ENCODE measurements at regions not wholly inside any gene's neighbourhood (a gene's known extent, or its start where the extent isn't known, plus 50 kb on each side); places are given as distances from the start of the nearest gene placed in this dataset.

- H3K36me3 ChIP-seq (ENCODE audit: control insufficient read depth in 2 of 3, insufficient read depth in 3 of 3, low read length in 3 of 3), result no peaks in the 10 kb centered on the region
- peaks cover 0 to 20% (median 0%) of the 10 kb centered on the region in 5 donors for H3K27me3 Mint-ChIP-seq
- H3K9me3 Mint-ChIP-seq, result no peaks in the 10 kb centered on the region
- no peak overlapping the region for H3K27ac ChIP-seq (ENCODE audit: low read depth, low read length)
- ChIA-PET CTCF (no interaction called here), POLR2A (no interaction called here)
- no peak for ATAC-seq
- H3K4me1 ChIP-seq (ENCODE audit: control insufficient read depth in 2 of 2, insufficient read depth in 2 of 2, low read length in 2 of 2), result peaks cover 20 to 28% of the 10 kb centered on the region in 2 donors
- H3K4me3 ChIP-seq (ENCODE audit: low read length), result no peak overlapping the region
- H3K27me3 ChIP-seq (ENCODE audit: control insufficient read depth in 2 of 2, insufficient read depth in 2 of 2, low read length in 2 of 2), result no peaks in the 10 kb centered on the region
- no peaks in the 10 kb centered on the region for H3K9me3 ChIP-seq (ENCODE audit: control insufficient read depth in 2 of 3, low read length in 3 of 3)
- intact Hi-C loops (cut with micrococcal nuclease), result loop anchor here (2.0 to 5.0 kb wide), 2 partner anchors 43 to 544 kb away; no protein-coding TSS in a partner anchor
- H3K27ac Mint-ChIP-seq, result no peak overlapping the region
- peaks cover 5 to 13% (median 10%) of the 10 kb centered on the region in 7 donors for H3K4me1 Mint-ChIP-seq
- H3K4me3 Mint-ChIP-seq, result no peak overlapping the region
- H3K36me3 Mint-ChIP-seq, result no peaks in the 10 kb centered on the region
- no peak for DNase-seq
These were observed 203.7 kb upstream of the TLE3 start for GRCh38 chr15:70301396-70301795.

DNA sequence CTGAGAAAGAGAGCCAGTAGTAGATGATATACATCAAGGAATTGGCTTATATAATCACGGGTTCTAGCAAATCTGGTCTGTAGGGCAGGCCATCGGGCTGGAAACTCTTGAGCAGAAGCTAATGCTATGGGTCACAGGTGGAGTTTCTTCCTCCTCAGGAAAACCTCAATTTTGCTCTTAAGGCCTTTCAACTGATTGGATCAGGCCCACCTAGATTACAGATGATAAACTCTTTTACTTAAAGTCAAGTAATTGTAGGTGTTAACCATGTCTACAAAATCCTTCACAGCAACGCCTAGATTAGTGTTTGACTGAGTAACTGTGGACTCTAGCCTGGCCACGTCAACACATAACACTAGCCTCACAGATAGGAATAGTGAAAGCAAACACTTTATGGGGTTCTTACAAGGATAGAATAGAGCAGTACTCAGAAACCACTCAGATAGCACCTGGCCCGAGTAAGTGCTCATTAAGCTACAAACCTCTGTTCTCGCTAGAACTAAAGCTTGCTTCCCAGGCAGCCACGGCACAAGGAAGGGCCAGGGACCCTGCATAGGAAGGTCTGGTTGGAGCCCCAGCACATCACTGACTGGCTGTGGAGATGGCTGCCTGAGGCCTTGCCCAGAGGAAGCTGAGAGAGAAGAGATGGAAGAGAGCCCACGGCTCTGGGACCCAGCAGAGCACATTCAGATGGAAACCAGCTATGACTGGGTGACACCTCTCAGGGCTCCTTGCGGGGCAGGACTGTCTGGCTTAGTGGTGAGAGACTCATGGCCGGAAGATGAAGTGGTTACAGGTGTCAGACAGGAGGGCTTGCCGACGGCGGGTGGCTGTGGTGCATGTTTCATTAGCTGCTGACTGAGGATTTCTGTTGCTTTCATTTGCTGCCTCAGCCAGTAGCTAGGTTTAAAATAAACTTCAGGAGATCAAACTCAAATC lies 202.5 kb upstream of the TLE3 start:
- Mint-ChIP-seq H3K36me3 (no peaks in the 10 kb centered on the region), H3K4me1 (peaks cover 5 to 13% (median 10%) of the 10 kb centered on the region in 7 donors), H3K4me3 (peak overlapping the region in 8 of 10 donors; percentile 20 to 64 (median 40)), H3K9me3 (no peaks in the 10 kb centered on the region), H3K27me3 (peaks cover 0 to 25% (median 0%) of the 10 kb centered on the region in 5 donors), H3K27ac (peak overlapping the region in 5 of 9 donors; percentile 6 to 57 (median 20))
- ChIA-PET POLR2A (interaction anchor here (1.1 kb wide), 1 partner anchor 30 kb away, joined by 3 read pairs; no protein-coding TSS in a partner anchor), CTCF (no interaction called here)
- intact Hi-C loops (cut with micrococcal nuclease), result loop anchor here (2.0 to 5.0 kb wide), 2 partner anchors 41 to 543 kb away; no protein-coding TSS in a partner anchor
- H3K27me3 ChIP-seq (ENCODE audit: control insufficient read depth in 2 of 2, insufficient read depth in 2 of 2, low read length in 2 of 2), result no peaks in the 10 kb centered on the region
- peak in 7 of 9 donors; percentile 2 to 56 (median 20) for DNase-seq
- no peaks in the 10 kb centered on the region for H3K36me3 ChIP-seq (ENCODE audit: control insufficient read depth in 2 of 3, insufficient read depth in 3 of 3, low read length in 3 of 3)
- ATAC-seq, result peak; percentile 96
- H3K4me1 ChIP-seq (ENCODE audit: control insufficient read depth in 2 of 2, insufficient read depth in 2 of 2, low read length in 2 of 2), result peaks cover 20 to 28% of the 10 kb centered on the region in 2 donors
- H3K9me3 ChIP-seq (ENCODE audit: control insufficient read depth in 2 of 3, low read length in 3 of 3), result no peaks in the 10 kb centered on the region
- peak overlapping the region; percentile 31 for H3K4me3 ChIP-seq (ENCODE audit: low read length)
- H3K27ac ChIP-seq (ENCODE audit: low read depth, low read length), result no peak overlapping the region

- no peaks in the 10 kb centered on the region for H3K36me3 ChIP-seq (ENCODE audit: control insufficient read depth in 2 of 3, insufficient read depth in 3 of 3, low read length in 3 of 3)
- ChIA-PET CTCF (interaction anchor here (0.6 kb wide), 1 partner anchor 930 kb away, joined by 4 read pairs; no protein-coding TSS in a partner anchor), POLR2A (interaction anchor here (0.6 kb wide), 1 partner anchor 70 kb away, joined by 3 read pairs; no protein-coding TSS in a partner anchor)
- Mint-ChIP-seq H3K36me3 (no peaks in the 10 kb centered on the region), H3K27ac (peak overlapping the region in 1 of 9 donors; percentile 28), H3K9me3 (no peaks in the 10 kb centered on the region), H3K27me3 (peaks cover 0 to 38% (median 0%) of the 10 kb centered on the region in 5 donors), H3K4me1 (peaks cover 5 to 13% (median 10%) of the 10 kb centered on the region in 7 donors), H3K4me3 (no peak overlapping the region)
- H3K4me1 ChIP-seq (ENCODE audit: control insufficient read depth in 2 of 2, insufficient read depth in 2 of 2, low read length in 2 of 2), result peaks cover 20 to 26% of the 10 kb centered on the region in 2 donors
- H3K27me3 ChIP-seq (ENCODE audit: control insufficient read depth in 2 of 2, insufficient read depth in 2 of 2, low read length in 2 of 2), result no peaks in the 10 kb centered on the region
- no peaks in the 10 kb centered on the region for H3K9me3 ChIP-seq (ENCODE audit: control insufficient read depth in 2 of 3, low read length in 3 of 3)
- H3K4me3 ChIP-seq (ENCODE audit: low read length), result no peak overlapping the region
- H3K27ac ChIP-seq (ENCODE audit: low read depth, low read length), result no peak overlapping the region
- intact Hi-C loops (cut with micrococcal nuclease), result no loop called here
- ATAC-seq, result no peak
- no peak for DNase-seq
These were observed 199.8 kb upstream of the TLE3 start for GRCh38 chr15:70297465-70298058.

GRCh38 chr15:70294731-70295305 lies 197.1 kb upstream of the TLE3 start:
- no peak overlapping the region for H3K27ac ChIP-seq (ENCODE audit: low read depth, low read length)
- no peak for DNase-seq
- no peaks in the 10 kb centered on the region for H3K4me1 ChIP-seq (ENCODE audit: control insufficient read depth in 2 of 2, insufficient read depth in 2 of 2, low read length in 2 of 2)
- H3K27ac Mint-ChIP-seq, result no peak overlapping the region
- CTCF ChIA-PET, result no interaction called here
- no peak overlapping the region for H3K4me3 Mint-ChIP-seq
- H3K9me3 ChIP-seq (ENCODE audit: control insufficient read depth in 2 of 3, low read length in 3 of 3), result no peaks in the 10 kb centered on the region
- no peaks in the 10 kb centered on the region for H3K9me3 Mint-ChIP-seq
- H3K36me3 ChIP-seq (ENCODE audit: control insufficient read depth in 2 of 3, insufficient read depth in 3 of 3, low read length in 3 of 3), result no peaks in the 10 kb centered on the region
- no peaks in the 10 kb centered on the region for H3K4me1 Mint-ChIP-seq
- H3K27me3 ChIP-seq (ENCODE audit: control insufficient read depth in 2 of 2, insufficient read depth in 2 of 2, low read length in 2 of 2), result no peaks in the 10 kb centered on the region
- no peaks in the 10 kb centered on the region for H3K36me3 Mint-ChIP-seq
- POLR2A ChIA-PET, result no interaction called here
- no peak overlapping the region for H3K4me3 ChIP-seq (ENCODE audit: low read length)
- intact Hi-C loops (cut with micrococcal nuclease), result no loop called here
- H3K27me3 Mint-ChIP-seq, result peaks cover 0 to 47% (median 1%) of the 10 kb centered on the region in 5 donors
- no peak for ATAC-seq

DNA sequence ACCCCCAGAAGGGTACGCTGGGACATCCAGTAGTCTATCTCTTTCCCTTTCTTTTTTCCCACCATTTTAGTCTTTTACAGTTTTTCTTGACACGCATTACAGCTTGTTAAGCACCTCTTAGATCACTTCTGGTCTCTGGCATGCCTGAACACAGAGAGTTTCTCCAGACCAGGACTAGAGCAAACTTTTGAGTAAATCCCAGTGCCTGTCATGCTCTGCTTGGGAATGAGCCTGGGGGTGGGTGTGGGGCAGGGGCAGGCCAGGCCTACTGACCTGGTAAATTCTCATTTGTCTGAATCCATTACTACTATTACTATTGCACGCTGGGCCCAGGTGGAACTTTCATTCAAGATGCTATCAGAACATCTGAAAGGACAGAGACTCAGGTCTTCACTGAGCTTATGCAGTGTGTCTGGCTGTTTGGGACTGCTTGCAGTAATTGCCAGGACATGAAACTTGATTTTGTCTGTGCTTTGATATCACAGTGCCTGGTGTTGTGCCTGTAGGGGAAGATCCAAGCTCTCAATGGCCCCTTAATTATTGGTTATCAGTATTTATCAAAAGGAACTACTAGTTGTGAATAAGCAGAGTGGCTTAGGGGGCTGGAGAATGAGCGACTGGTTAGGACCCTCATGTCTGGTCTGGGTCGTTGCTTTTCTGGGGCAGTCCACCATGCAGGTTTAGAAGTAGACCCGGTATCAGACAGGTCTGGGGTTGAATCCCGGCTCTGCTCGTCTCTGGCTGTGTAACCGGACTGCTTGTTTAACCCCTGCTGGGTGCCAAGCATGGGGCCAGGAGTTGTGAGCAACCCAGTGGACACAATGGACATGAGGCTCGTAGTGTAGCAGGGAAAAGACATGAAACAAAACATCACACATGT lies 196.1 kb upstream of the TLE3 start:
- no peak overlapping the region for H3K4me3 Mint-ChIP-seq
- no peaks in the 10 kb centered on the region for H3K36me3 Mint-ChIP-seq
- intact Hi-C loops (cut with micrococcal nuclease), result no loop called here
- no peaks in the 10 kb centered on the region for H3K4me1 ChIP-seq (ENCODE audit: control insufficient read depth in 2 of 2, insufficient read depth in 2 of 2, low read length in 2 of 2)
- no peaks in the 10 kb centered on the region for H3K4me1 Mint-ChIP-seq
- POLR2A ChIA-PET, result no interaction called here
- no peaks in the 10 kb centered on the region for H3K27me3 ChIP-seq (ENCODE audit: control insufficient read depth in 2 of 2, insufficient read depth in 2 of 2, low read length in 2 of 2)
- H3K27ac ChIP-seq (ENCODE audit: low read depth, low read length), result no peak overlapping the region
- no peak for ATAC-seq
- peaks cover 0 to 49% (median 3%) of the 10 kb centered on the region in 5 donors for H3K27me3 Mint-ChIP-seq
- no peaks in the 10 kb centered on the region for H3K9me3 ChIP-seq (ENCODE audit: control insufficient read depth in 2 of 3, low read length in 3 of 3)
- H3K4me3 ChIP-seq (ENCODE audit: low read length), result no peak overlapping the region
- H3K36me3 ChIP-seq (ENCODE audit: control insufficient read depth in 2 of 3, insufficient read depth in 3 of 3, low read length in 3 of 3), result no peaks in the 10 kb centered on the region
- no peak overlapping the region for H3K27ac Mint-ChIP-seq
- CTCF ChIA-PET, result interaction anchor here (0.6 kb wide), 1 partner anchor 105 kb away, joined by 5 read pairs; no protein-coding TSS in a partner anchor
- no peaks in the 10 kb centered on the region for H3K9me3 Mint-ChIP-seq
- no peak for DNase-seq

- Histone ChIP-seq H3K27ac (ENCODE audit: low read depth, low read length) (no peak overlapping the region), H3K27me3 (ENCODE audit: control insufficient read depth in 2 of 2, insufficient read depth in 2 of 2, low read length in 2 of 2) (no peaks in the 10 kb centered on the region), H3K36me3 (ENCODE audit: control insufficient read depth in 2 of 3, insufficient read depth in 3 of 3, low read length in 3 of 3) (no peaks in the 10 kb centered on the region), H3K4me1 (ENCODE audit: control insufficient read depth in 2 of 2, insufficient read depth in 2 of 2, low read length in 2 of 2) (no peaks in the 10 kb centered on the region), H3K4me3 (ENCODE audit: low read length) (no peak overlapping the region), H3K9me3 (ENCODE audit: control insufficient read depth in 2 of 3, low read length in 3 of 3) (no peaks in the 10 kb centered on the region)
- H3K4me3 Mint-ChIP-seq, result no peak overlapping the region
- H3K27me3 Mint-ChIP-seq, result peaks cover 0 to 48% (median 3%) of the 10 kb centered on the region in 5 donors
- ATAC-seq (no peak), DNase-seq (no peak)
- H3K9me3 Mint-ChIP-seq, result no peaks in the 10 kb centered on the region
- no peaks in the 10 kb centered on the region for H3K36me3 Mint-ChIP-seq
- no peaks in the 10 kb centered on the region for H3K4me1 Mint-ChIP-seq
- H3K27ac Mint-ChIP-seq, result no peak overlapping the region
- ChIA-PET POLR2A (no interaction called here), CTCF (interaction anchor here (0.6 kb wide), 1 partner anchor 104 kb away, joined by 5 read pairs; no protein-coding TSS in a partner anchor)
- intact Hi-C loops (cut with micrococcal nuclease), result no loop called here
These were observed 195.4 kb upstream of the TLE3 start for GRCh38 chr15:70293138-70293537.
